GM19328 (cell line): ENCODE measurements at regions not wholly inside any gene's neighbourhood (a gene's known extent, or its start where the extent isn't known, plus 50 kb on each side); places are given as distances from the start of the nearest gene placed in this dataset.

Source experiments
- ATAC-seq: cut with Tn5 transposase; IDR thresholded peaks from one replicate; pipeline ENCODE4 v1.9.1; 2021; ENCODE audit warnings: mild to moderate bottlenecking, moderate library complexity; ENCODE audit not compliant: unreplicated experiment

- no peak for ATAC-seq
These were observed 255.5 kb upstream of the PITX2 start for GRCh38 chr4:110878413-110878812.

GRCh38 chr4:110878956-110879355 lies 256.1 kb upstream of the PITX2 start:
- ATAC-seq = no peak

GRCh38 chr4:110886270-110886669 lies 263.4 kb upstream of the PITX2 start:
- ATAC-seq = no peak

DNA sequence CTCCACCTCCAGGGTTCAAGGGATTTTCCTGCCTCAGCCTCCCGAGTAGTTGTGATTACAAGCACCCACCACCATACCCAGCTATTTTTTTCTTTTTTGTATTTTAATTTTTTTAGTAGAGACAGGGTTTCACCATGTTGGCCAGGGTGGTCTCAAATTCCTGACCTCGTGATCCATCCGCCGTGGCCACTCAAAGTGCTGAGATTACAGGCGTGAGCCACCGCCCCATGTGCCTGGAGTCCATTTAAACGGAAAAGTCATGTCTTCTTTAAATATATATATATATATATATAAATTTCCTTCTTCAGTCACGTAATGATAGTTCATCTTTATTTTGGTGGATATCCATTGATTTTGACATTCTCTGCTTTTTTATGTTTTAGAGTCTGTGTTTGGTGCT lies 264.0 kb upstream of the PITX2 start:
- no peak for ATAC-seq

DNA sequence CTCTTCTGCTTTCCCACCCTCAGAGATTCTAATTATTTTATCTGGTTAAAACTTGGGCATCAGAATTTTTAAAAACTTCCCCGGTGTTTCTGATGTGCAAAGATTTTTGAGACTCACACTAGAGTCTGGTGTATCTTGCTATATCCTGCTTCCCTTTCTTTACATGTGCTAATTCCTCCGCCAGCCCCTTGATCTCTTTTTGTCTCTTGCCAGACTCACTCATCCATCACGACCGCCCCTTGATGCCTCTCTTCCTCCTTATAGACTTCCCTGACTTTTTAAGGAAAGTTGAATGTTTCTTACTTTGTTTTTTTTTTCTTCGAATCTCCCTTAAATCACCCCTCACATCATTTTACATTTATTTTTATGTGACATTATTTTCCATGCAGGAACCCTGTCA lies 274.9 kb upstream of the PITX2 start:
- ATAC-seq = no peak

GRCh38 chr4:110898290-110898689 lies 275.4 kb upstream of the PITX2 start:
- ATAC-seq = no peak

GRCh38 chr4:110900213-110900769 lies 277.4 kb upstream of the PITX2 start:
- no peak for ATAC-seq

DNA sequence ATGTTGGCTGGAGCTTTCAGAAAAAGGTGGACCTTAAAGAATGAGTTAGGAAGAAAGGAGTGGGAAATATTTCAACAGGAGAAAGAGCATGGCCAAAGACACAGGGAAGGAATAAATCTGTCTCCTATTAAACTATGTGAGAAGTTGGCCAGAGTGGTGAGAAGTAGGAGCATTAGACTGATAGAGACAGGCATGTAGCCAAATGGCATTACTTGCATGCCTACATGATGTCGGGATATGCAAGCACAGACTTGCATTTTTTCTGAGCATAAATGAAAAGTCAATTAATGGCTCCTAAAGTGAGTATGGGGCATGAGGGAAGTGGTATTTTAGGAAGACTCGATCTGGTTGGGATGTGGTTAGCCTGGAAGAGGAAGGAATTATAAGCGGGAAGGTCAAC lies 279.6 kb upstream of the PITX2 start:
- no peak for ATAC-seq

GRCh38 chr4:110904435-110905065 lies 281.7 kb upstream of the PITX2 start:
- no peak for ATAC-seq

- no peak for ATAC-seq
These were observed 282.5 kb upstream of the PITX2 start for GRCh38 chr4:110905367-110905766.

DNA sequence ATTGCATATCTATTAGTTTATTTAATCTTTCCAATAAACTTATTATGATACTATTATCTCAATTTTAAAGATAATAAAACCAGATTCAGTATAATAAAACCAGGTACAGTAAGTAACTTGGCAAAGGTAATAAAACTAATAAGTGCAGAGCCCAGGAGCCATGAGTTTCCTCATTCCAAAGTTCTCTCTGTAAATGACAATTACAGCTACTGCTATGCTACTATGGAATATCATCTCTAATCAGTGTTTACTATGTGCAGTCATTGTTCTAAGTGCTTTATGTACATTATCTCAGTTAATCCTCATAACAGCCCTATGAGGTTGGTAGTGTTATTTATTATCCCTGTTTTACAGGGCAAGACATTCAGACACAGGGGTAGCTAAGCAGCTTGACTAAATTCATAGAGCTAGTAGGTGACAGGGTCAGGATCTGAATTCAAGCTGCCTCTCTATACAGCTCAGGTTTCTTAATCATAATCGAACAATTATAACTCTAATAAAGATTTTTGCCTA lies 285.0 kb upstream of the PITX2 start:
- no peak for ATAC-seq

- ATAC-seq = no peak
These were observed 291.9 kb upstream of the PITX2 start for GRCh38 chr4:110914791-110915190.

DNA sequence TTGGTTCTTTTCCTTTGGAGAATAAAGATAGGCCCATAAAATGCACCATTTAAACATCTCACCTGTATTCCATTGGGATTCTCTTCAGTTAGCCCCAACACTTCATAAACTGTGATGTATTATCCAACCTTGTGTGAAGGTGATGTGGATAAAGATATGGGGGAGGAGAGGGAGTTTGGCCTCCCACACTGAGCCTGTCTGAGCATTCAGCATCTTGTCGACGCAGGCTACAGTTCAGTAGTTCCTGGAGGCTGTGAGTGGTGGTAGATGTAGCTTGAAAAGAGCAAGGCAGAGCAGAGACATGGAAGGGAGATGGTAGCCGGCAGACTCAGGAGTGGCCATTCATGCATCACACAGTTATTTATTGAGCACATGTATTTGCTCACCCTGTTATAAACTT lies 292.4 kb upstream of the PITX2 start:
- no peak for ATAC-seq

GRCh38 chr4:110916505-110916904 lies 293.6 kb upstream of the PITX2 start:
- ATAC-seq = no peak

- no peak for ATAC-seq
These were observed 295.0 kb upstream of the PITX2 start for GRCh38 chr4:110917835-110918234.

DNA sequence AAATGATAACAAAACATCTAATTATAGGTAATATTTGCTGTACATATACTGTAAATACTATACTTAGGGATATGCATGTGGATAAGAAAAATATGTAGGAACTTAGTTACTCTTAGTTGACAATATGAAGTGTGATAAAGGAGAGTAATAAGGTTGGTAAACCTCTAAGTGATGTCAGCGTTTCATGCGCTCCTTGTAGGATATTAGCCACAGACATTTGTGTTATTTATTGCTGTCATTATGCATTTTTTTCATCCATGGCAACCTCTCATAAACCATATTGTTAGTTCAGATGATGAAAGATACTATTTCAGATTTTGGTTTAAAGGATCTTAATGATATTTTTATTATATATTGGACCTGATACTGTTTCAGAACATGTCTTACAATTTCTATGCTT lies 298.1 kb upstream of the PITX2 start:
- no peak for ATAC-seq

DNA sequence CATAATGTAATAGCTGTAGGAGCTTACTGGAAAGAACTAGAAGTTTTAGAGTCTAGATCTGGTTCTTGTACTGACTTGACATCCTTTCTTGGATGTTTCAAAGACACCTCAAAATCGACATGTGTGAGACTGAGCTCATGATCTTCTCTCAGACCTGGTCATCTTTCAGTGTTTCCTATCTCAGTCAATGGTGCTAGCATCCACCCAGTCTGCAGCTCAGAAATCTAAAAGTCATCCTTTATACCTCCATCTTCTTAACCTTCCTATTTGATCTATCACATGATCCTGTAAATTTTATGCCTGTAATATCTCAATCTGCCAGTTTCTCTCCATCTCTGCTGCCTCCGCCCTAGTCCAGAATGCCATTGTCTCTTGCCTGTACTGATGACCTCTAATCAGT lies 301.9 kb upstream of the PITX2 start:
- ATAC-seq = no peak

- no peak for ATAC-seq
These were observed 304.0 kb upstream of the PITX2 start for GRCh38 chr4:110926841-110927400.

DNA sequence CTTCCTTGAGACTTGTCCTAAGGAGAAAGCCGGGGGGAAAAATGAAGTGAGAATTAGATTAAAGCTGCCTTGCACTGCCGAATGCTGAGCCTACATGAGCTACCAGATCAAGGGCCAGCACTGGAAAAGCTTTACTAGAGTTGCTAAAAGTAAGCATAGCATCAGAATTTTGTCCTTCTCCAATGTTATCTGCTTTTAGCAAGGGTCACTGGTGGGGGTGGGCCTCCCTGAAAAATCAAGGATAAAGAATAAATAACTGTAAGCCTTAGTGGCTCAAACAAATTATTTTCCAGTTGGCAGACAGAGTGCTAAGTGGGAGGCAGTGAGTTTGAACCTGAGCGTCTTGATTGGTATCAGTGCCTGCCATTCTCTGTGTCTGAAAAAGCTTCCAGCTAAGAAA lies 310.5 kb upstream of the PITX2 start:
- no peak for ATAC-seq

DNA sequence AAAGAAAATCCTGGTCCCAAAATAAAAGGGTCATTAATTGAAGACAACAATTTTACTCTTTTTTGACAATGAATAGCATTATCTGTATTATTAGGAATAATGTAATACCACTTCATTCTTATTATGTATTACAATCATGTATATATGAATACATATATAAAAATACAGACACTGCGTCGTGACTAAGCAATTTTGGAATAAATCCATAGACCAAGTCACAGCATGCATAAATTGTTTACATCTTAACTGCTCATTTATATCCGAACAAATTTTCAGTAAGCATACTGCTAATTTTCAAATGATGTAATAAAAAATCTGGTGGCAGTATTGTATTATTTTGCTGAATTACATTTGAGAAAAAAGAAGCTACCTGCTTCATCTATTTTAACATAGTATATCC lies 321.6 kb upstream of the PITX2 start:
- no peak for ATAC-seq

DNA sequence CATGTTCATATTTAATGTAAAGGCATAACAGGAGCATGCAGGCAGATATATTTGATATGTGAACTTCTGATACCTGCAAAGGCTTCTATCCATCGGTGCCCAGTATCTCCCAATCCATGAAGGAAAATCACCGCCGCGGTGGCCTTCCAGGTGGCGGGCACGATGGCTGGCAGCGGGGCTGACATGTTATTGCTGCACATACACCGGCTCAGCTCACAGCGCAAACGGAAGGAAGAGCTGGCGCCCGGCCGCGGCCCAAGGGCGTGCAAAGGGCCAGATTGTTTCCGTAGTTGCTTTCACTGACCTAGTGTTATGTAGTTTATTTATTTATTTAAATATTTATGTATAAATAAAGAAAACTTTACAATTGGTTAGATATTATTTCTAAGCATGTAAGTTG lies 322.7 kb upstream of the PITX2 start:
- no peak for ATAC-seq

GRCh38 chr4:110949542-110949941 lies 326.7 kb upstream of the PITX2 start:
- ATAC-seq = no peak

DNA sequence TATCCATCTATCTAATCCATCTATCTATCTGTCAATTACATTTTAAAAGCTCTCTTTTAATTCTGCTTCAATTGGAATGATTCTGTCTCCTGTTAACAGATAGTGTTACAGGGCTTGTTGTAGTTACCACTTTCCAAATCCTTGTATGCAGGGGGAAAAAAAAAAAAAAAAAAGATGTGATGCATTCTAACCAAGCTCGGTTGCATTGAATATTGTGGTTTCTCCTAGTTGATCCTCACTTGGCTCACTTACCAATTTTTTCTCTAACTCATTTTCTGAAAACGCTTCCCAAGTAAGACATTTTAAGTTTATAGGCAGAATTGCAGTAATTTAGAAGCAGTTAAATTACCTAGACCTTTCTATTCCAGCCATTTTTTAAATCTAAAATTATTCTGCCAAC lies 327.9 kb upstream of the PITX2 start:
- no peak for ATAC-seq
